GM12872 (cell line): ENCODE measurements at regions not wholly inside any gene's neighbourhood (a gene's known extent, or its start where the extent isn't known, plus 50 kb on each side); places are given as distances from the start of the nearest gene placed in this dataset.

Experiments
- TF ChIP-seq, protein P1 (sequence below): IDR thresholded peaks from 3 replicates; pipeline ENCODE4 v1.5.1; 2011; ENCODE audit warnings: low read depth, mild to moderate bottlenecking, low read length, moderate library complexity; ENCODE audit not compliant: insufficient read depth

DNA sequence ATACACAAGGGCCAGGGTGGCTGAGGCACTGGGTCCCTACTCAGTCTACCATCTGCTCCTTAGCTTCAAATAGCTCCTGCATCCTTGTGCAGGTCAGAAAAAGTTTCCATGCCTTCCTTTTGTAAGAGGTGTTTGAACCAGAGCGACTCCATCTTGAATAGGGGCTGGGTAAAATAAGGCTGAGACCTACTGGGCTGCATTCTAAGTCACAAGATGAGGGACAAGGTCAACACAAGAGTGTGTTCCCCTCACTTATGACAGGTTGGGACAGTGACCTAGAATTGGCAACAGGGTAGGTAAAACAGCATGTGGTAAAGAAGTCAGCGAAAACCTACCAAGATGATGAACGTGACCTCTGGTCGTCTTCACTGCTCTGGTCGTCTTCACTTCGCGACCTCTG is 120.5 kb downstream of the KCNK1 start:
- TF ChIP-seq, protein P1, sequence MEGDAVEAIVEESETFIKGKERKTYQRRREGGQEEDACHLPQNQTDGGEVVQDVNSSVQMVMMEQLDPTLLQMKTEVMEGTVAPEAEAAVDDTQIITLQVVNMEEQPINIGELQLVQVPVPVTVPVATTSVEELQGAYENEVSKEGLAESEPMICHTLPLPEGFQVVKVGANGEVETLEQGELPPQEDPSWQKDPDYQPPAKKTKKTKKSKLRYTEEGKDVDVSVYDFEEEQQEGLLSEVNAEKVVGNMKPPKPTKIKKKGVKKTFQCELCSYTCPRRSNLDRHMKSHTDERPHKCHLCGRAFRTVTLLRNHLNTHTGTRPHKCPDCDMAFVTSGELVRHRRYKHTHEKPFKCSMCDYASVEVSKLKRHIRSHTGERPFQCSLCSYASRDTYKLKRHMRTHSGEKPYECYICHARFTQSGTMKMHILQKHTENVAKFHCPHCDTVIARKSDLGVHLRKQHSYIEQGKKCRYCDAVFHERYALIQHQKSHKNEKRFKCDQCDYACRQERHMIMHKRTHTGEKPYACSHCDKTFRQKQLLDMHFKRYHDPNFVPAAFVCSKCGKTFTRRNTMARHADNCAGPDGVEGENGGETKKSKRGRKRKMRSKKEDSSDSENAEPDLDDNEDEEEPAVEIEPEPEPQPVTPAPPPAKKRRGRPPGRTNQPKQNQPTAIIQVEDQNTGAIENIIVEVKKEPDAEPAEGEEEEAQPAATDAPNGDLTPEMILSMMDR, result no peak

DNA sequence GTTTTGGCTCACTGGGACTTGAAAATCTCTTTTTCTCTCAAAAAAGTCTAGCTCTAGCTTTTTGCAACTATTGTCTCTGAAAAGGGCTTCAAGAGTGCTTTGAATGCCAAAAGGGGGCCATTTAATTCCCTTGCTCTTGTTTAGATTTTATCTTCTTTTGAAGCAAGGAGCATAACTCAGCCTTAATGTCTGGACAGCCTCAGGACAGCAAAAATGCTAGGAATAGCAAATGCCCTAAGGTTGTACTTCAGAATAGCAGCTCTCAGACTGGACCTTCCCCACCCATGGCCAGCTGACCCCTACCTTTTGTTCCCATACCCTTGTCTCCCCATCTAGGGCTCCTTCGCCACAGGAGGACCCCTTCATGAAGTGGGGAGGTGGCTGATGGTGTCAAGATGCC is 121.4 kb downstream of the KCNK1 start:
- TF ChIP-seq, protein P1, result no peak

DNA sequence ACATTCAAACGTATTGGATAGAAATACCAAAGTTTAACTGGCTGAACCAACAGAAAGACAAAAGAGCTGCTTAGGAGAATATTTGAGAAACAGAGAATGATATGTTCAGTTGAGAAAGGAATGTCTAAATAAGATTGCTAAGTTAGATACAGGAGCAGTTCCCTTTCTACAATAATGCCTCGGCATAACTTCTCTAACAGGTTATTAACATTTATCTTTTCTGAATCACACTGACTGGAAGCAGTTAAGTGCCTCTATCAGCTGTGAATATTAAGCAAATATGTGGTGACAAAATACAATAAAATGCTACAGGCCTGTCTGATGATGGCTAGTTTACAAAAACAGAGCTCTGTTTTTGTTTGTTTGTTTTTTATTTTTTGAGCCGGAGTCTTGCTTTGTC is 121.9 kb downstream of the KCNK1 start:
- TF ChIP-seq, protein P1, result no peak

DNA sequence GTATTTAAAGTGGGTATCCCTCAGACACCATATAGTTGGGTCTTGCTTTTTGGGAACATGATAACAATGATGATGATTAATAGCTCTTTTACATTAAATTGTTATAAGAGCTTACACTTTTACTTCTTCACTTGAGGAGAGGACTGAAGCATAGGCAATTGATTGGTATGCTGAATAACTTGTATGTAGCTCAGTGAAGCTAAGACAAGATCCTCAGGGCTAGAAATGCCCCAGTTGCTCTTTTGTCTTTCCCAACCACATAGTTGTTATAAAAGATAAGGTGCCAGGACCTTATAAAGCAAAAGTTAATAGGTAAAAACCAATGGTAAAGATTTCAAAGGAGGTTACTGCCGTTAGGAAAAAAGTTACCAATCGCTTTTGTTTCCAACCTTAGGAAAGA is 123.4 kb downstream of the KCNK1 start:
- TF ChIP-seq, protein P1, result no peak

DNA sequence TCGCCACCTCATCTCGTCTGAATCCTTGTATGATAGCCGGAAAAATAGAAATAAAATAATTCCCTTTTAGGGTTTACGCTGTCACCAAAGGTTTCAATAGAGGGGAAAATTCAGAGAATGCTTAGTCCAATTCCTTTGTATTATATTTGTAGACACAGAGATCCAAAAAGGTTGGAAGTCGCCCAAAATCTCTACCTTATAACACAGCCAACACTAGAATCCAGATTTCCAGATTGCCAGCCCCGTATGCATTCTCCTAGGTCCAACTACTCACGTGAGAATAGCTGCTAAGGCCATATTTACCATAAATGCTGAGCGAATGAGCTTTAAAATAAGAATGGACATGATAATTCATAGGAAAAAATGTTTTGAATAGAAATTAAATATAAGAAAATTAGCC is 124.5 kb downstream of the KCNK1 start:
- TF ChIP-seq, protein P1, result no peak

DNA sequence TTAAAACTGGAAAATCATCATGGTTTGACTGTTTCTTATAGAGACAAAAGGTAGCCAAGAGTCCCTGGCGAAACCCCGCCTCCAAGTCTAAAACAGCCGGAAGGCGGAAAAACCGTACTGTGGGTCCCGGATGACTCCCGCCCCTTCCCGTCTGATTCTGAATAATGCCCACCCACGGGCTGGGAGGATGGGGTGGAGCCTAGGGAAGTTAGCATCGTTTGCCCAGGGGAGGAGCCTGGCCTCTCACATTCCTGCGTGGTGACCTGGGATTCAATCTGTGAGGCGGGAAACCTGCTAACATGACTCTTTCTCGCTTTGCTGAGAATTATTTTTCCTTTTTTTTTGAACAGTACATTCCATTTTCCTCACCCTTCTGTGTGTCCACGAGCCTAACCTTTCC is 124.9 kb downstream of the KCNK1 start:
- TF ChIP-seq, protein P1, result no peak

DNA sequence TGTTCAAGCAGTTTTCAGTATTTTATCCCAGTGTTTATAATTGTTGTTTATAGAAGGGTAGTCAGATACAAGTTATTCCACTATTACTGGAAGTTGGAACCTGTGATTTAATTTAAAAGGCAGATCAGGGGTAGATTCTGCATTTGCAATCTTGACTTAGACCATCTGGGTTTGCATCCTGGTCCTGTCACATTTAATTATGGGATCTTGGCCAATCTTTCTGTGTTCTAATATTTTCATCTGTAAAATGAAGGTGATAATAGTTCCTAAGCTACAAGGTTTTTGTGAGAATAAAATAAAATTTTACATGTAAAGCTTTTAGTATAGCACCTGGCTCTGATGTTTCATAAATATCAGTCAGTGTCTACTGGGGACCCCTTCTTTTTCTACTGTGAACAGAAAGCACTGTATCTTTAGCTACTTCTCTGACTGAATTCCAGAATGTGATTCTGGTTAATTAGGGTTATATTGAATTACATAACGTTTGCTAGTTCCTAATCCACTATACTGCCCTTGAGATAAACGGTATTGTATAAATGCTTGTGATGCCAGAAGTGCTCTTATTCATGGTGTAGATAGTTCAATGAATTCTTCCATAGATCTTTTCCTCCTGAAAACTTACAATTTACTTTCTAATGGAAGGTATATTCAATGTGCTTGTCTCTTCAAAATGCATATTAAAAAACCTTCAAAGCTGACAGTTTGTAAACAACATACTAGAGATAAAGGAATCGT is 131.0 kb downstream of the KCNK1 start:
- TF ChIP-seq, protein P1, result no peak
